ENCODE measurements at regions not wholly inside any gene's neighbourhood (a gene's known extent, or its start where the extent isn't known, plus 50 kb on each side); places are given as distances from the start of the nearest gene placed in this dataset.
"Not testable (repeated sequence)": the region's sequence is repeated elsewhere in the genome, so short reads cannot be mapped to it uniquely, and the experiment has no call there.

DNA sequence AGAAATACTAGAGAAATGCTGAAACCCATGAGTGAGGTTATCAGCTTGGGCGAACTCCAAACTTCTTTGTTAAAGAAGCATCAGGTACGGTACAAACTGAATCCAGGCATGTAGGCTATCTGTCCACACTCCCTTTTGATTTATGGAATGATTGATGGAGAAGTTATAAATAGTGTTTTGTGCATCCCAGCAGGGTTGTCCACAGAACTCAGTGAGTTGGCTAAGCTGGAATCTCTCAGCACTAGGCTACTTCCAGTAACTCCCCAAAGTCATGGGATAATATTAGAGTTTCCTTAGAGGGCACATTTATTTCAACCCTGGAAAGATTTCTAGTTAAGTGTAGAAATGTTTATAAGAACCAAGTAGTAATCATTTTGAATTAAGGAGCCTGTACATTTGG is 186.2 kb upstream of the CRBN start:
- FAIRE-seq (no peak), DNase-seq (ENCODE audit: insufficient read length, low spot score) (no peak)
- TF ChIP-seq POLR2A (IDR thresholded peaks at IDR 0.05; ENCODE audit: low read depth, low read length), result no peak

DNA sequence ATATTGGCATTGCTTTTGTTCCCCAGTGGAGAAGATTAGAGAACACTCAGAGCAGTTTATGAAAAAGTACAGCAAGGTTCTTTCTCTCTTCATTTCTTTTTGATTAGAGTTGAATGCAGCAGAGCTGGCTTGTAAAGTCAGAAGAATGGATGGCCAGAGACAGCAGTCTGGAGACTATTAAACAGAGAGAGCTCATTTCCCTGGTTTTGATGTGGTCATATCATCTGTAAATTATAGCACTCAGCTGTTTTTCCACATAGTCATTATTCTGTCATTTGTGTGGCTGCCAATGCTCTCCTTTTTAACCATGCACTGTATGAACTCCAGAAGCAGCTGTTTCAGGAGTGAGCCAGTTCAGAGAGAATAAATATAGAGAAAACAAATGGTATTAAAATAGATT is 177.4 kb upstream of the CRBN start:
- no peak for TF ChIP-seq POLR2A (IDR thresholded peaks at IDR 0.05; ENCODE audit: low read depth, low read length)
- DNase-seq (ENCODE audit: insufficient read length, low spot score) (no peak), FAIRE-seq (no peak)

DNA sequence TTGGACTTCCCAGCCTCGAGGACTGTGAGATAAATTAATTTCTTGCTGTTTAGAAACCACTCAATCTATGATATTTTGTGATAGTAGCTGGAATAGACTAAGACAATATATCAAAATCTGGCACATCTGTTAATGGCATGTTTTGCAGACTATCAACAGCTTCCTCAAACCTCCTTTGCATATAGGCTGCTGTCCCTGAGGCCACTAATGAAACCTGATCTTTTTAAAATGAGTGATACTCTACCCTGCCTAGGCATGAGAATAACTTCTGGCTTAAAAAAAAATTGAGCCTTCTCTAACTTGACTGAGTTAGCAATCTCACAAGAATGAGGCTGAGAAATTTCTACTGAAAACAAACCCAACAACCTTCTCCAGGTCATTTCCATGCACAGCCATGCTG is 176.0 kb upstream of the CRBN start:
- DNase-seq (ENCODE audit: insufficient read length, low spot score) (no peak), FAIRE-seq (no peak)
- no peak for TF ChIP-seq POLR2A (IDR thresholded peaks at IDR 0.05; ENCODE audit: low read depth, low read length)

DNA sequence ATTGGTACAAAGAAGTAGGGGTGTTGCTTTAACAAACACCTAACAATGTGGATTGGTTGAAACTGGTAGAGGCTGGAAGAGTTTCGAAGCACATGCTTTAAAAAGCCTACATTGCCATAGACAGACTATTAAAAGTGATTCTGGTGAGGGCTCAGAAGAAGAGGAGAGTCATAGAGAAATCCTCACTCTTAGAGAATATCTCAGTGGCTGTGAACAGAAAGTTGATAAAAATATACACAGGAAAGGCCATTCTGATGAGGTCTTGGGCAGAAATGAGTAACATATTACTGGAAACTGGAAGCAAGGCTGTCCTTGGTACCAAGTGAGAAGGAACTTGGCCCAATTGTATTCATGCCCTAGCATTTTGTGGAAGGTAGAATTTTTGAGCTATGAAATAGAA is 173.7 kb upstream of the CRBN start:
- DNase-seq (ENCODE audit: insufficient read length, low spot score) (no peak), FAIRE-seq (no peak)
- TF ChIP-seq POLR2A (IDR thresholded peaks at IDR 0.05; ENCODE audit: low read depth, low read length), result no peak

DNA sequence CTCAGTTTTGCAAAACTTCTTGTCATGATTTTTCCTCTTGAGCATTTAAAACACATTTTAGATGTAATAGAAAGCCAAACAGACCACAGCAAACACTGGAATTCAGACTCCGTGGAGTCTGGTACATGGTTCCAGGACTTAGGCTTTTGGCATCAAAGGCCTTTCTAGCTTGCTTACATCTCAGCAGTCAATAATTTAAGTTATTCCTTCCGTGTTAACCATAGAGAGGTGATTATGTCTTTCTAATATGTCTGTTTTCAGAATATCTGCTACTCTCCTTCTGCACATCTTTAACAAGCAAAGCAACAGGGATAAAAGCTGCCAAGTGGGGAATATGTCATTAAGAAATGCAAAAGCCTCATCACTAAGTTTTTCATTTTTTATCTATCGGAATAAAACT is 171.7 kb upstream of the CRBN start:
- FAIRE-seq (no peak), DNase-seq (ENCODE audit: insufficient read length, low spot score) (no peak)
- no peak for TF ChIP-seq POLR2A (IDR thresholded peaks at IDR 0.05; ENCODE audit: low read depth, low read length)

DNA sequence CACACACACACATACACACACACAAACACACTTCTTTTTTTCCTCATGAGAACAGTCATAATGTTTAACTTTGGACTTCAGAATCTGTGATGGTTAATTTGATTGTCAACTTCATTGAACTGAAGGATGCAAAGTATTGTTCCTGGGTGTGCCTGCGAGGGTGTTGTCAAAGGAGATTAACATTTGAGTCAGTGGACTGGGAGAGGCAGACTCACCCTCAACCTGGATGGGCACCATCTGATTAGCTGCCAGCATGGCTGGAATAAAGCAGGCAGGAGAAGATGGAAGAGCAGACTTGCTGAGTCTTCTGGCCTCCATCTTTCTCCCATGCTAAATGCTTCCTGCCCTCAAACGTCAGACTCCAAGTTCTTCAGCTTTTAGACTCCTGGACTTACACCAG is 167.6 kb upstream of the CRBN start:
- FAIRE-seq; DNase-seq (ENCODE audit: insufficient read length, low spot score): not testable (repeated sequence)

GRCh38 chr3:3346556-3346955 is 167.1 kb upstream of the CRBN start:
- no peak for TF ChIP-seq POLR2A (IDR thresholded peaks at IDR 0.05; ENCODE audit: low read depth, low read length)
- FAIRE-seq (no peak), DNase-seq (ENCODE audit: insufficient read length, low spot score) (no peak)

DNA sequence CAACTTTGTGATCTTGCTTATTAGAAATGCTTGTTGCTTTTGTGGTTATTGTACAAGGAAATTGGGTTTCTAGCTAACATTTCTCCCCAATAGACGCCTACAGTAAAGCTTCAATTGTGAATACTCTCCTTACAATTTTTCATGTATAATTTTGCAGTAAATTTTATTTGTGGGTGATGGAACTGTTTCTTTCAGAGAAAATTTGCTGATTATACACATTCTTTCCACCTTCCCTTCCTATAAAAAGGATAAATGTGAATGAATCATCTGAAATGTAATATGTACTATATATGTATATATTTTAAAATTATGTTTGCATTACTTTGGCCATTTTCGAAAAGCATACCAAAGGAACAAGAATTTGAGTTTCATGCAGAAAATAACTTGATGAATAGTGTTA is 162.7 kb upstream of the CRBN start:
- no peak for TF ChIP-seq POLR2A (IDR thresholded peaks at IDR 0.05; ENCODE audit: low read depth, low read length)
- FAIRE-seq (no peak), DNase-seq (ENCODE audit: insufficient read length, low spot score) (no peak)

DNA sequence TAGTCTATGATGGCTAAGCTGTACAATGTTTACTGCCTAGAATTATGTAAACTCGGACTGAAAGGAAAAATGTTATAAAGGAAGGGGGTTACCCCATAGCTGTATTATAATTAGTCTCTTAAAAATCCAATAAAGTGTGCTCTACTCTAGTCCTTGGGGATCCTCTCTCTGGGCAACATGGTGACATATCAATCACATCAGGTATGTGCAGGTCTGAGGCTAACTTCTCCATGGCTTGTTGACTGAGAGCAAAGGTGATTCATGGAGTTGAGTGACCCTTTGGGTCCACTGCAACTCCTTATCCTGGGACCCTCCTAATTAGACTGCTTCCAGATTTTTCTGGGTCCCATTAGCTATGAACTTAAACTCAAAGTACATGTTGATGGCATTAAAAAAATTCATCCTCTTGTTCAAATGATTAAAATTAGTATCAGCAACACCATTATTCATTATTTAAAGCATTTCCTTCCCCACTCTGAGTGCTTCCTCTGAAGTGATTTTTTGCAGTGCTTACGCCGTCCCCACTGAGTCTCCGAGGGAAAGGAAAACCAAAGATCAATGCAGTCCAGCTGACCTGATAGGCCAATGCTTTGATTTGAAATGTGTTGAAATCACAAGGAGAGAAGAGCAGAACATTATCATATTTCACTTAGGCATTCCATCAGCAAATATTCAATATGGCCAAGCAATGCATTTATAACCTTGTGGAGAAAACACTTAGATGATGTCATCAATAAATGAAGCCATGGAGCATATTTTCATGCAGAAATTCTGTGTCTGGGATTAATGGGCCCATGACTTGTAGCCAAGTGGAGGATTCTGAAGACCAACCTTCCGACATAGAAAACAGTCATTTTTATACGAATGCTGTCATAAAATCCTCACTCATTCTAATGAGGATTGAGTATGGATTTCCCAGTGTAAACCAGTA is 161.7 kb upstream of the CRBN start:
- DNase-seq (ENCODE audit: insufficient read length, low spot score), result no peak
- FAIRE-seq, result no peak
- TF ChIP-seq POLR2A (IDR thresholded peaks at IDR 0.05; ENCODE audit: low read depth, low read length), result no peak

DNA sequence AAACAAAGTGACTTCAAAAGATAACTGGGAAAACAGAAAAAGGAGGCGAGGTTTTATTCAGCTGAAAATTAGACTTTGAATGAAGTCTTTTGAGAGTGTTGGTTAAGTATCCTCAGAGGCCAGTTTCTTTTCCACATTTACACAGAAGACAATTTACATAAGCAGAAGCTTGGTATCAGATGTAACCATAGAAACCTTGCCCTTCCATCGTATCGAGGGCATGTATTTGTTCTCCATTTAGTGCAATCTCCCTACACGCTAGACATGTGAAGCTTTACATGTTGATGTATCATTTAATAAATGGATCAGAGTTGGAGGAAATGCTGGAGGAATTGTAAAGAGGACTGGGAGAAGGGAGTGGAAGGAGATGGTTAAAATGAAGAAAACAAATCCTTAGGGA is 161.0 kb upstream of the CRBN start:
- TF ChIP-seq POLR2A (IDR thresholded peaks at IDR 0.05; ENCODE audit: low read depth, low read length), result no peak
- DNase-seq (ENCODE audit: insufficient read length, low spot score) (no peak), FAIRE-seq (no peak)

- no peak for TF ChIP-seq POLR2A (IDR thresholded peaks at IDR 0.05; ENCODE audit: low read depth, low read length)
- FAIRE-seq (no peak), DNase-seq (ENCODE audit: insufficient read length, low spot score) (no peak)
Observed at GRCh38 chr3:3335903-3336302, 156.4 kb upstream of the CRBN start.

GRCh38 chr3:3334491-3334890 is 155.0 kb upstream of the CRBN start:
- no peak for TF ChIP-seq POLR2A (IDR thresholded peaks at IDR 0.05; ENCODE audit: low read depth, low read length)
- FAIRE-seq, result no peak

GRCh38 chr3:3333571-3333970 is 154.1 kb upstream of the CRBN start:
- DNase-seq (ENCODE audit: insufficient read length, low spot score), result no peak
- TF ChIP-seq POLR2A (IDR thresholded peaks at IDR 0.05; ENCODE audit: low read depth, low read length), result no peak
- no peak for FAIRE-seq

More at GRCh38 chr3:3334491-3334890, 155.0 kb upstream of the CRBN start:
- DNase-seq (ENCODE audit: insufficient read length, low spot score), result no peak

DNA sequence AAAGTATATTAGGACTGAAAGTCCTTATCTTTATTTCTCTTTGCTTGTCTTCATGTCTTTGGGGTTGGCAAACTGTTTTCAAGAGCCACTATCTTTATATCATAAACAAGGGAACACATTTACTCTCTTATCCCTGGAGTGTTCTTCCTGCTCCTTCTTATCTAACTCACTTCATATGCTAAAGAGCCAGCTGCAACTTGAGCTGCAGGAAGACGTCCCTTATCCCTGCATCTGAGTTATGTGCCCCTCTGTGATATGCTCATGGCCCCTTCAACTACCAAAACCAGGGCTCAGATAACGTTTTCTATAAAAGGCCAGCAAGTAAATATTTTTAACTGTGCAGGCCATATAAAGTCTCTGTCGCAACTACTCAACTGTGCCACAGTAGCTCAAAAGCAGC is 137.0 kb upstream of the CRBN start:
- FAIRE-seq (no peak), DNase-seq (ENCODE audit: insufficient read length, low spot score) (no peak)

GRCh38 chr3:3315846-3316245 is 136.4 kb upstream of the CRBN start:
- DNase-seq (ENCODE audit: insufficient read length, low spot score) (no peak), FAIRE-seq (no peak)
- TF ChIP-seq POLR2A (IDR thresholded peaks at IDR 0.05; ENCODE audit: low read depth, low read length), result no peak

More for the DNA sequence above, 137.0 kb upstream of the CRBN start:
- TF ChIP-seq POLR2A (IDR thresholded peaks at IDR 0.05; ENCODE audit: low read depth, low read length), result no peak

Data from H54 (cell line).